ENCODE measurements at regions not wholly inside any gene's neighbourhood (a gene's known extent, or its start where the extent isn't known, plus 50 kb on each side); places are given as distances from the start of the nearest gene placed in this dataset.
A peak's percentile ranks its signal among the peaks of the same experiment; 100 is the strongest.
"Not testable (repeated sequence)": the region's sequence is repeated elsewhere in the genome, so short reads cannot be mapped to it uniquely, and the experiment has no call there.

DNA sequence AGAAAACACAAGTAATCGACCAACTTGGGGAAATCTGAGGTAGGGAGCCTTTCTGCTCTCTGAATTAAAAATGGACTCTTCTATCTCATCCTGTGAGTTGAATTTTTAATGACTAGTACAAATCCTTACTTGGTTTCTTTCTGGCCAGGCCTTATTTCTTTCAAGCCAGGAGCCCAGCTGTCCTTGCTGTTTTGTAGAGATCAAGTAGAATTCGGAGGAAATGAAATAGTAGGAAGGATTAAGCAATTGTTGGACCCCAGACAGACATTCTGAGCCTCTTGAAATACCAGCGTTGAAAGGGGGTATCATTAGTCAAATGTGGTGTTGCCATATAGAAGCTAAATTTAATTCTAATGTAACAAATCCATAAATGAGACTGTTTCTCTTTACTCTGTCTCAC lies 53.7 kb upstream of the SMIM15 start:
- no peak overlapping the region for H3K4me3 ChIP-seq (ENCODE audit: low read depth, low read length)
- no peak for DNase-seq (ENCODE audit: low read depth)

DNA sequence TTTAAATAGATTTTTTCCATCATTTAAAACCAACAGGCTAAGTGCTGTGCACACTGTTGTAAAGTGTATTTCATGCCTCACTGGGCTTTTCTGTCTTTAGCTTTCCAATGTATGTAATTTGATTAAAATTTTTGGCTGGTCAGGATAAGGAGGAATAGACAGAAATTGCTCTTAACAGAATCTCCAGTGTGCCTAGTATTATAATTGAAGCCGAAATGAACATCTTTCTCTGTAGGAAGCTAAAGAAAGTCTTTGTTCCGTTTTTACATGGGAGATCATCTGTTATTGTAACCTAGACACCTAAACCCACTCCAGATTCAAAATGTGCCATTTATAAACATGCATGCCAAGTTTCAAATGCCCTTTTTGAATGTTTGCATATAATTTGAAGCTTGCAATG lies 54.5 kb upstream of the SMIM15 start:
- no peak overlapping the region for H3K4me3 ChIP-seq (ENCODE audit: low read depth, low read length)
- DNase-seq (ENCODE audit: low read depth) = no peak

DNA sequence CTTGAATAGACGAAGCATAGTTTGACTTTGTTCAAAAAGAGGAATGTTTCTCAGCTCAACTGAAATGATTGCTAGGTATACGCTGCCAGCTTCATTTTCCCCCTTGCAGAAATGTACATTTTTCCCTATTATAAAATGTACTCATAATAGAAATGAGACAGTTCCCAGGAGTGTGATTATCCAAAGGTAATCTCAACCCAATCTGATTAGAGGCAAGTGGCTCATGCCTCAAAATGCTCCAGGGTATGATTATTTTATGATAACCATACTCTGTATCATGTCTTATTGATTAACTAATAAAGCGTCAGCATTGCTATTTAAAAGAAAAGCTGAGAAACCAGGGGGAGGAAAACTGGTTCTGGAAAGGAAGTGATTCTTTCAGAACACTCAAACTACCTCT lies 54.9 kb upstream of the SMIM15 start:
- no peak for DNase-seq (ENCODE audit: low read depth)
- no peak overlapping the region for H3K4me3 ChIP-seq (ENCODE audit: low read depth, low read length)

DNA sequence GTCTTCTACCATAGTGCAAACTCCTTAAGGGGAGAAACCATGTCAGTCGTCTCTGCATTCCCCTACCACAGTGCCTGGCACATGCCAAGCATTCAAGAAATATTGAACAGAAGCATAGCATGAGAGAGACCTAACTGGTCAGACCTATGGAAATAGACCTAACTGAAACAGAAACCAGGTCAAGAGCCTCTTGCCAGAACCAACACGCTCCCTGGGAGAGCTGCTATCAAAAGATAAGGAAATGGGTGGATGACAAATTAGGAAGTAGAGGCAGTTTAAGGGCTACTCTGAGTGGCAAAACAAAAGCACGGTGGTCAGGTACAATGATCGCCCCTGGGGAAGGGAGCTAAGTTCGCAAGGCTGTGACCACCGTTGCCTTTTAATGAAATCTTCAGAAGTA lies 66.0 kb upstream of the SMIM15 start:
- DNase-seq (ENCODE audit: low read depth) = no peak
- H3K4me3 ChIP-seq (ENCODE audit: low read depth, low read length) = no peak overlapping the region

DNA sequence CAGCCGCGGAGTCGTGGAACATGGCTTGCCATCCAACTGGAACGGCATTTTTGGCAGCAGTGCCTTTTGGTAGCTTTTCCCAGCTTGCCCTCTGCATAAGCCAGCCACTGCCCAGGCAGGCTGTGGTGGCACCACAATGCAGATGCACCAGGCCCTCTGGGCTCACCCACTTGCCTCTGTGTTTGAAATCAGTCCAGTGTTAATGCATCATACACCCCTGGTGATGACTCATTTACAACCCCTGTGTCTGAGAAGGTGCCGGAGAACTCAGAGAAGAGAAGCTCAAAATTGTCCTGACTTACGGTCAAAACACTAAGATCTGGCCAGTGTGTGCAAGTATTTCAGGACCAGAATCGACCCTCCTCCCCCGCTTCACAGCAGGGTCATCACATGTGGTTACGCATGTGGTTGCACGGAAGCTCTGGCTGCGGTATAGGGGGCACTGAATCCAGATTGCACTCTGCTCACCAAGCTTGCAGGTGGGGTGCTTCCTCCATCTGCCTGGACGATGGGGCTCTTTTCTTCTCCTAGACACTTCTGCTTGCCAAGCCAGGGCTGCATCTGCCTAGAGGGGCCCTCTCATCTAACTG lies 66.5 kb upstream of the SMIM15 start:
- DNase-seq (ENCODE audit: low read depth) = peak; percentile 16
- H3K4me3 ChIP-seq (ENCODE audit: low read depth, low read length) = no peak overlapping the region

DNA sequence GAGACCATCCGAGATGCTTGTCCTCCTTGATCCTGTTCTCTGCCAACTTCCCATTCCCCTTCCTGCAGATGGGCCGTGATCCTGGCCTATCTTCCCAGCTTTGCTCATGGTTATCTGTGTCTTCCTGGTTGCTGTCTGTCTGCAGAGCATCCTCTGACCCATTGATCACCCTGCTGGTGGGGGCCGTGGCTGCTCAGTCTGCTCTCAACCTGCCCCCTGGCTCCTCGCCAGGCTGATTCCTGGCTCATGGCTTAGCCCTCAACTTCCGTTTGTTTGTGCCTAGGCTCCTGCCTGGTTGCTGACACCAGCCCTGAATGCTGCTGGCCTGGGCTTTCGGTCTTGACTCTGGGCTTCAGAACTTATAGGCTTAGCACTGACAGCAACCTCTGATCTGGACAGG lies 67.1 kb upstream of the SMIM15 start:
- H3K4me3 ChIP-seq (ENCODE audit: low read depth, low read length) = no peak overlapping the region
- DNase-seq (ENCODE audit: low read depth) = no peak

DNA sequence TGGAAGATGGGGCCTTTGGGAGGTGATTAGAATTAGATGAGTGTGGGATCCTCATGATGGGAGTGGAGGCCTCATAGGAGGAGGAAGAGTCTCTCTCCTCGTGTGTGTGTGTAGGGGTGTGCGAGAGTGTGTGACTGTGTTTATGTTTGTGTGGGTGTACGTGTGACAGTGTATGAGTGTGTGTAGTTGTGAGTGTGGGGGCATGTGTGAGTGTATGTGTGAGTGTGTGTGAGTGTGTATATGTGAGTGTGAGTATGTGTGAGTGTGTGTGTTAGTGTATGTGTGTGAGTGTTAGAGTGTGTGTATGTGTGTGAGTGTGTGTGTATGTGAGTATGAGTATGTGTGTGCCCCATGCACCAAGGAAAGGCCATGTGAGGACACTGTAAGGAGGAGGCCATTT lies 68.2 kb upstream of the SMIM15 start:
- DNase-seq (ENCODE audit: low read depth) = no peak
- H3K4me3 ChIP-seq (ENCODE audit: low read depth, low read length) = no peak overlapping the region

DNA sequence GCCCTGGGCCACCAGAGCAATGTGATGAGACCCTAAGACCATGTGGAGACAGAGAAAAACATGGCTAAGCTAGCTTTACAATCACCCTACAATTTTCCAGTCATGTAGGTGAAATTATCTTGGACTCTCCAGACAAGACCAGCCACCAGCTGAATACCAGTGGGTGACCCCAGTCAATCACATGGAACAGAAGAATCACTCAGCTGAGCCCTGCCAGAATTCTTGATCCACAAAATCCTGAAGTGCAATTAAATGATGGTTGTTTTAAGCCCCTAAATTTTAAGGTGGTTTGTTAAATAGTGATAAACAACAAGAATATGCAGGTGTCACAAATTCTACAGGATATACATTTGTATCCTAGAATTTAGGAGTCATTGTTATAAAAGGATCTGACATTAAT lies 69.5 kb upstream of the SMIM15 start:
- H3K4me3 ChIP-seq (ENCODE audit: low read depth, low read length) = no peak overlapping the region

DNA sequence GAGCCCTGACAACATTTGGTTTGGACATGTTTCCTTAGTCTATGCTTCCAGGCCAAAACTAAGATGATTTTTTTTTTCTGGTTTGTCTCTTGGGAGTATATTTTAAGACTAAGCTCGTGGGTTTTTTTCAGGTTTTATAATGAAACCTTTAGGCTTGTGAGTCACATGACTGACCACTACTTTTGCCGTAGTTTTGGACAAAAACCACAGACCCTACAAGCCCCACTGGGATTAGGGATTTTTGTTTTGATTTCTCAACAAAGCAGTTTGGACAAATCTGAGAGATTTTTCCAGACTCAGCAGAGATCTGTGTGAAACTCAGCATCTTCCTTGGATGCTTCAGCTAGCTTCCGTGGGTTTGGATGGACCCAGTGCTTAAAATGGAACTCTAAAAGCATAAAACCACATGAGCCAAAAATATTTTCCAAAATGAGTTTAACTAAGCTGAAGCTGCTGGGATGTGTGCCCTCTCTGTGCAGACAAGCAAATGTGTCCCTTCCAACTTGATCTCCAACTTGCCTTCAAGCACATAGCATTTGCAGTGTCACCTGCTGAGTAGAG lies 70.3 kb upstream of the SMIM15 start:
- no peak overlapping the region for H3K4me3 ChIP-seq (ENCODE audit: low read depth, low read length)
- peak; percentile 75 for DNase-seq (ENCODE audit: low read depth)

More for the DNA sequence above, 69.5 kb upstream of the SMIM15 start:
- no peak for DNase-seq (ENCODE audit: low read depth)

DNA sequence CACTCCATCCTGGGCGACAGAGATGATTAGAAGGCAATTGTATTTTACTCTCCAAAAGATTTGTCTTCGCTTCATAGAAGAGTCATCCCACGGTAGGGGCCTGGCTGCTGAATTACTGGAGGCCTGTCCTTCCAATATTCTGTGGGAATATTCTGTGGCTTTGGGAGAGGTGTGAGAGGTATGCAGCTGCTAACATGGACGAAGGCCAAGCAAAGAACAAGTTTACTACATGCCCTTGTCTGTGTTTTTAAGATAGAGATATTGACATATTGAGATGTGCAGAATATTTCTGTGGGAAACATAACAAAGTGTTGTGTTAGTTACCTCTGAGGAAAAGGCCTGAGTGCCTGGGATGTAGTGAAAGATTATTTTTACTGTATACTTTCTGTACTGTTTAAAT lies 71.8 kb upstream of the SMIM15 start:
- no peak for DNase-seq (ENCODE audit: low read depth)
- no peak overlapping the region for H3K4me3 ChIP-seq (ENCODE audit: low read depth, low read length)

DNA sequence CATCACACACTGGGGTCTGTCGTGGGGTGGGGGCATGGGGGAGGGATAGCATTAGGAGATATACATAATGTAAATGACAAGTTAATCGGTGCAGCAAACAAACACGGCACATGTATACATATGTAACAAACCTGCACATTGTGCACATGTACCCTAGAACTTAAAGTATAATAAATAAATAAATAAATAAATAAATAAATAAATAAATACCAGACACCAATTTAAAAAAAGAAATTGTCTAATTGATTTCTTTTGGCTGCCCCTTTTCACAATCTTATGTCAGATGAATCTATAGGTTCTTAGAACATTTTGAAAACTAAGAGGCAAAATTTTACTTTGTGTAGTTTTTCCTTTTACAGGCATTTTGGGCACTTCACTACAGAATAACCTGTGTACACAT lies 74.4 kb upstream of the SMIM15 start:
- H3K4me3 ChIP-seq (ENCODE audit: low read depth, low read length); DNase-seq (ENCODE audit: low read depth): not testable (repeated sequence)

DNA sequence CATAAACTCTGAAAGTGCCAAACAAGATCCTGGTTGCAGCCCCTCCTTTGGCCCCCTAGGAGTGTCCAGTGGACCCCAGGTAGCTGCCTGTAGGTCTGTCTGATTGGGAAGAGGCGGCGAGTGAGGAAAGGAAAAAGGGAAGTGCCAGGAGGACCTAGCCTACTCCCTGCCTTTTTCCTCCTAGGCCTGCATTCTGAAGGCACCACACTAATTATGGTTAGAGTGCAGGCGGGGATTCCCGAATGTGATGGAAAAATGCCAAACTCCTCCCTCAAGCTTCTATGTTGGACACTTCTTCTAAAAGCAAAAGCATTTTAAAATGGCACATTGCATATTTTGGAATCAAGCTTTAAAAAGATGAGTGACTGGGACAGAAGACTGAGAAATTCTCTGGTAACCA lies 83.2 kb upstream of the SMIM15 start:
- no peak for DNase-seq (ENCODE audit: low read depth)
- H3K4me3 ChIP-seq (ENCODE audit: low read depth, low read length) = no peak overlapping the region

DNA sequence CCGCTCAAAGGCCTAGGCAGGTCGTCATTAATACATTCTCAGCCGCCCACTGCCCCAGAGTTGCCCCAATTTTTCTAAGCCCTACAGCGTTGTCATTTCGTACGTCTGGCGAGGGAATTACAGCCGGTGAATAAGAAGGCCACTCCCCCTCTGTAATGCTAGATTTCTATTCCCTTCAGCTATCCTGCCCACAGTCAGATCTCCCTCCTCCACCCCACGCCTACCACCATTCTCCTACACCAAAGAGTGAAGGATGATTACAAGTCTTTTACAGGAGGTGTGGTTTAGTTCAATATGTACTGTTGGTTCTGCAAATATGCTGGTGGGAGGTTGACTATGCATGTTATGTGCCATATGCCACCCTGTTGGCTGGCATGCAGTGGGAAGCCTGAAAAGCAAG lies 83.7 kb upstream of the SMIM15 start:
- H3K4me3 ChIP-seq (ENCODE audit: low read depth, low read length) = no peak overlapping the region

DNA sequence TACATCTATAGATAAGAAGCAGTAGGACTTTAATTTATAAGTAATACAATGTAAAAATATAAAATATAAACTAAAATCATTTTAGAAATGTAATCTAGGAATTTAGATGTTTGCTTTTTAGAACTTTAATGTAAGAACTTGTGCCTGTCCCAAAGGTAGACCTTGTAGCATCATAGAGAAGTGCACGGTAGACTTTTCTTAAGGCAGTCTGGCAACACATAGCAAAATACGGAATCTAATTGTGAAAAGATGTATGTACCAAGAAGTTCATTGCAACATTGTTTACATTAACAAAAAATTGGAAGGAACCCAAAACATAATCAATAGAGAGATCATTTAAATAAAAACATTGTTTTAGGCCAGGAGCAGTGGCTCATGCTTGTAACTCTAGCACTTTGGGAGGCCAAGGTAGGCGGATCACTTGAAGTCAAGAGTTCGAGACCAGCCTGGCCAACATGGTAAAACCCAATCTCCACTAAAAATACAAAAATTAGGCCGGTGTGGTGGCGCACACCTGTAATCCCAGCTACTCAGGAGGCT lies 84.6 kb upstream of the SMIM15 start:
- H3K4me3 ChIP-seq (ENCODE audit: low read depth, low read length) = no peak overlapping the region

More for the DNA sequence above, 83.7 kb upstream of the SMIM15 start:
- no peak for DNase-seq (ENCODE audit: low read depth)

DNA sequence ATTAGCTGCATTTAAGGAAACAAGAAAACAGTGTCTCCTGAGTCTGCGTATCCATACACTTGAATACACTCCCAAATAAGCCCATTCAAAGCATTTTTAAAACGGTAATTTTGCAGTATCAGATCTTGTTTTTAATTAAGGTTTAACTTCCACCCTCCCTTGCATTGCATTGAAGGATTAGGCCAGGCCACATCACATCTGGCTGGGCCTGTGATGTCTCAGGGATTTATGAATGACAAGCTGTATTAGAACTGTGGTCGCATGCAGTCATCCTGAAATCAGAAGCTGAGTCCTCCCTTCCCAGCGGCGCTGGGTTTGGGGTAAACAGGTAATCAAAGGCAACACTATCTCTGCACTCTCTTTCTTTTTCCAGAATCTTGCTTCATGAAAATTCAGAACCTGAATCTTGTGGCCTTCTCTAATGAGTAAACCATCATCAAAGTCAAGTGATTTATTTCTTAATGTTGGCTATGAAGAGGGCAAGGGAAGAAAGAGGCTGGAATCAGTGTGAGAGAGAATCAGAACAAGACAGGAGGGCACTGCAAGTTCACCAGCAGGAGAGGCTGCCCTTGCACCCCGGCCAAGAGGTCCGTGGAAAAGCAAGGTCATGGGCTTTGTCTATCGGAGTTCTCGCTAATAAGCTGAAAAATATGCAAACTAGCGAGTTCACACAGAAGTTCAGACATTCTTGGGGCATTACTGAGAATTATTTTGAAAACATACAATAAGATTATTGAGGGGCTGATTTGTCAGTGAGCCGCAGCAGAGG lies 80.0 kb upstream of the ZSWIM6 start:
- H3K4me3 ChIP-seq (ENCODE audit: low read depth, low read length) = no peak overlapping the region
- no peak for DNase-seq (ENCODE audit: low read depth)

More for the DNA sequence above, 84.6 kb upstream of the SMIM15 start:
- DNase-seq (ENCODE audit: low read depth) = no peak

DNA sequence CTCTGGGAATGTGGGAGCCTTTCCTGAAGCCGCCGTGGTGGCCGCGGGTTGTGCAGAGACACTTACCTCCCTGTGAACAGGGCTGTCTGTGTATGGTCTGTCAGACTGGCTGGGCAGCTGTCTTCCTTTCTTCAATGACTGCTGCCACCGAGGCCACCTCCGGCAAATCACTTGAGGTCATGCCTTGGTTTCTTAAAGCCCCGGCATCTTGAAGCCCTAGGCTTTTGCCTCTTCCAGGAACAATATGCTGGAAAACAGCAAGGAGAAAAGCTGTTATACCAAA lies 79.5 kb upstream of the ZSWIM6 start:
- H3K4me3 ChIP-seq (ENCODE audit: low read depth, low read length) = no peak overlapping the region
- DNase-seq (ENCODE audit: low read depth) = no peak

DNA sequence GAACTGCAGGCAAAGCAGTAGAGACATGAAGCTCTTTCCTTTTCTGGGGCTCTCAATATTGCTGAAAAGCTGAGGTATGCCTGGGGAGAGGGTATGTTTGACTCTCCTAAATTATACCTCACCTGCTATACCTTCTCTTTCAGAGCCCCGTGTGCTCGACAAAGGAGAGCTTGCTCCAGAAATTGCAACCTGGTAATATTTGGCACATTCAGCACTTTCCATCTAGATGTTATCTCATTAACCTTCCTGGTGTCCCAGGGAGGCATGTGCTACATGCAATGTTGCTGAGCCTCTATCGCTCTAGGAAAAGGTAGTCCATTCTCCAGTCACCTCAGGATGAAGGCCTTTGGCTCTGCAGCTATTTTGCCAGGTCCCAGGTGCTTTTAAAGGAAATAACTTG lies 78.5 kb upstream of the ZSWIM6 start:
- DNase-seq (ENCODE audit: low read depth) = no peak
- H3K4me3 ChIP-seq (ENCODE audit: low read depth, low read length) = no peak overlapping the region

DNA sequence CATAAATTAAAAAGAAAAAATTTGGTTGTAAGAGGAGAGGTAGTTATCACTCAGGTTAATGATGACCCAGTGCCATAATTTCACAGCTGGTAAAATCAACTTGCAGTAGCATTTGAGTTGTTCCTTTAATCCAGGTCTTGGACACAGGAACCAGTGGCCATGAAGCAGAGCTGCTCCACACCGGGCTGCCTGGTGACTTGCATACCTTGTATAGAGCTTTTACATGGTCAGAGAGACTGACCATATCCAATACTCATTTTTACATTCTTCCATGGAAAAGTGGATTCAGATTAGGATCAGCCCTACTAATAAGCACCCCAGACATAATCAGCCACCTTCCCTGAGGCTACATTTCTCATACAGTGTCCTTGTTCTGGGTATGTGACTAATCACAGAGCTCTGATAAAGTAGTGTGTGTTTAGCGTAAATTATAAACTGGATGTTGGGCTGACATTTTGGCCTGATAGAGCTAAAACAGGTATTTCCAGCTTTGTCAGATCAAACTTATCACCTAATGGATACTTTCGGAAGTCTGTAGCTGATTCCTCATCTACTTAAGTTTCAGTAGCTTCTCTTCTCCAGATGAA lies 77.0 kb upstream of the ZSWIM6 start:
- no peak overlapping the region for H3K4me3 ChIP-seq (ENCODE audit: low read depth, low read length)
- DNase-seq (ENCODE audit: low read depth) = no peak

DNA sequence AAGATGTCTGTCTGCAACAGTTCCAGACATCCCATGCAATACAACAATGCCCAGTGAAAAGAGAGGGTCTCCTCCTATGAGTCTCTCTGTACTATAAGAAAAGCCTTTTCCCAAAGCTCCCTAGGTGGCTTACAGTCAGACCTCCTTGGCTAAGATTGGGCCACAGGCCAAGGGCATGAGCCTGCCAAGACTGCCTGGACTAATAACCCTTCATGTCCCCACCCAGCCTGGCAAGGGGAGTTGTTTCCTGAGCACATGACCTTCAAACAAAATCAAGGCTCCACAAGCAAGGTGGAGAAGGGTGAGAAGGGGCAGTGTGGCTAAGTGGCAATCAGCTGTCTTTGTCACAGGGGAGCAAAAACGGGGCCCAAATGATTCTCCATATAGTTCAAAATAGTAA lies 75.6 kb upstream of the ZSWIM6 start:
- DNase-seq (ENCODE audit: low read depth) = no peak
- H3K4me3 ChIP-seq (ENCODE audit: low read depth, low read length) = no peak overlapping the region

DNA sequence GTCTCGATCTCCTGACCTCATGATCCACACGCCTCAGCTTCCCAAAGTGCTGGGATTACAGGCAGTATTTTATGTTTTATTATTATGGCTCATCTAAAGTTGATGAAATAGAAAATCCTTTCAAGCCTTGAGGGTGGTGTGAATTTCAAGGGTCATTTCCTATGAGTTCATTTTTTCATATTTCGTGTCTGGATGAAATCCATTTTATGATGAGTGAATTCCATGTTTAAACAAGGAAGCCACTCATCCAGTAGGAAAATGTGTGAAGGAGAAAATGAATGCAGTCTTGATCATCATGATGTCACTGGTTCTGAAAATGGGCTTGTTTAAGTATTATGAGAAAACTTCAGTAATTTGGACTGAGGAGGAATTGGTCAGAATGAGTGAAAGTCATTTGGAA lies 74.6 kb upstream of the ZSWIM6 start:
- H3K4me3 ChIP-seq (ENCODE audit: low read depth, low read length) = no peak overlapping the region
- DNase-seq (ENCODE audit: low read depth) = no peak

DNA sequence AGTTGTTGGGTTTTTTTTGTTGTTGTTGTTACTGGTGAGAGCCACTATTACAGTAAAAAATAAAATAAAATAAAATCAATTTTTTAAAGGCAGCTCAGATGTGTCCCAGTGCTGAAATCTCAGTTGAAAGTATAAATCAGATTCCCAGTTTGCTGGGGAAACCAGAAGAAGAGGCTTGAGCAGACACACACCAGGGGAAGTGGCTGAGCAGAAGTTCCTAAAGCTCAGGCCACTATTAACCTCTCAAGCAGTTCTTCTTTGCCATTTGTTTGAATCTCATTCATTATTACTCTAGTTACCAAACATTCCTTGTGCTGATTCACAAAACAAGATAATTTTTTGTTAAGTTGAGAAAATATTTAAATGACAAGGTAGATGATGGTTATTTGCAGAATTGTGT lies 70.9 kb upstream of the ZSWIM6 start:
- no peak for DNase-seq (ENCODE audit: low read depth)
- no peak overlapping the region for H3K4me3 ChIP-seq (ENCODE audit: low read depth, low read length)

Data from skeletal muscle cell (primary cell).